ENCODE measurements at regions not wholly inside any gene's neighbourhood (a gene's known extent, or its start where the extent isn't known, plus 50 kb on each side); places are given as distances from the start of the nearest gene placed in this dataset.

DNA sequence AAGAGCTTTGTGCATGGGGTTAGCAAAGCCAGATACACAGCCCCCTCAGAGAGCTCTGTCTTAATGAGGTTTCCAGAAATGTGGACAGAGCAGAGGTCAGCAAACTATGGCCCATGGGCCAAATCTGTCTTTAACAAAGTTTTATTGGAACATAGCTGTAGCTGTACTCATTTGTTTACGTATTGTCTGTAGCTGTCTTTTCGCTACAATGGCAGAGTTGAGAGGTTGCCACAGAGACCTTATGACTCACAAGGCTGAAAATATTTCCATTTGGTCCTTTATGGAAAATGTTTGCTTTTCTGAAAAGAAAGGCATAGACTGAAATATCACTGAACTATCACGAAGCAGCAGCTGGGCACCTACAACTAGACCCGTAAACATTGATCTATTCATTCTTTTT lies 841.8 kb downstream of the SLC4A3 start:
- TF ChIP-seq, protein P1, sequence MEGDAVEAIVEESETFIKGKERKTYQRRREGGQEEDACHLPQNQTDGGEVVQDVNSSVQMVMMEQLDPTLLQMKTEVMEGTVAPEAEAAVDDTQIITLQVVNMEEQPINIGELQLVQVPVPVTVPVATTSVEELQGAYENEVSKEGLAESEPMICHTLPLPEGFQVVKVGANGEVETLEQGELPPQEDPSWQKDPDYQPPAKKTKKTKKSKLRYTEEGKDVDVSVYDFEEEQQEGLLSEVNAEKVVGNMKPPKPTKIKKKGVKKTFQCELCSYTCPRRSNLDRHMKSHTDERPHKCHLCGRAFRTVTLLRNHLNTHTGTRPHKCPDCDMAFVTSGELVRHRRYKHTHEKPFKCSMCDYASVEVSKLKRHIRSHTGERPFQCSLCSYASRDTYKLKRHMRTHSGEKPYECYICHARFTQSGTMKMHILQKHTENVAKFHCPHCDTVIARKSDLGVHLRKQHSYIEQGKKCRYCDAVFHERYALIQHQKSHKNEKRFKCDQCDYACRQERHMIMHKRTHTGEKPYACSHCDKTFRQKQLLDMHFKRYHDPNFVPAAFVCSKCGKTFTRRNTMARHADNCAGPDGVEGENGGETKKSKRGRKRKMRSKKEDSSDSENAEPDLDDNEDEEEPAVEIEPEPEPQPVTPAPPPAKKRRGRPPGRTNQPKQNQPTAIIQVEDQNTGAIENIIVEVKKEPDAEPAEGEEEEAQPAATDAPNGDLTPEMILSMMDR (IDR thresholded peaks at IDR 0.05): no peak
- TF ChIP-seq EP300 (IDR thresholded peaks at IDR 0.05) (no peak), POLR2A (IDR thresholded peaks at IDR 0.05) (no peak)
